Smooth muscle cell (in vitro differentiated cells): ENCODE measurements at regions not wholly inside any gene's neighbourhood (a gene's known extent, or its start where the extent isn't known, plus 50 kb on each side); places are given as distances from the start of the nearest gene placed in this dataset.

Experiments used
- DNase-seq: peaks from one replicate; lab custom pipeline; 2025; ENCODE audit not compliant: unreplicated experiment; lab: John Stamatoyannopoulos, UW
- H2AFZ ChIP-seq: fragments of 200-600 bp; sonication (generic); 2 replicates; pipeline ENCODE4 v1.6.0; 2016; ENCODE audit warnings: antibody characterized with exemption, low read depth, mild to moderate bottlenecking
- H3F3A ChIP-seq: fragments of 200-600 bp; sonication (generic); 2 replicates; pipeline ENCODE4 v1.6.0; 2017; ENCODE audit warnings: antibody characterized with exemption, low read depth
- H3K27ac ChIP-seq: fragments of 200-600 bp; sonication (generic); 2 replicates; pipeline ENCODE4 v1.5.1; 2016; ENCODE audit warnings: low read depth, mild to moderate bottlenecking
- H3K27me3 ChIP-seq: fragments of 200-600 bp; sonication (generic); 2 replicates; pipeline ENCODE4 v1.6.1; 2016; ENCODE audit warnings: low read depth, mild to moderate bottlenecking
- H3K36me3 ChIP-seq: fragments of 200-600 bp; sonication (generic); 2 replicates; pipeline ENCODE4 v1.5.1; 2016; ENCODE audit warnings: low read depth
- H3K4me1 ChIP-seq: fragments of 200-600 bp; sonication (generic); 2 replicates; pipeline ENCODE4 v1.5.1; 2016; ENCODE audit warnings: low read depth
- H3K4me2 ChIP-seq: fragments of 200-600 bp; sonication (generic); 2 replicates; pipeline ENCODE4 v1.6.0; 2016; ENCODE audit warnings: mild to moderate bottlenecking
- H3K4me3 ChIP-seq: fragments of 200-600 bp; sonication (generic); 2 replicates; pipeline ENCODE4 v1.5.1; 2016; ENCODE audit warnings: mild to moderate bottlenecking
- H3K79me2 ChIP-seq: fragments of 200-600 bp; sonication (generic); 2 replicates; pipeline ENCODE4 v1.6.0; 2016; ENCODE audit warnings: low read depth, mild to moderate bottlenecking
- H3K9ac ChIP-seq: fragments of 200-600 bp; sonication (generic); 2 replicates; pipeline ENCODE4 v1.6.0; 2016; ENCODE audit warnings: low read depth
- H3K9me3 ChIP-seq: fragments of 200-600 bp; sonication (generic); replicated peaks from 2 replicates; pipeline ENCODE4 v1.5.1; 2016; ENCODE audit warnings: low read depth
- H4K20me1 ChIP-seq: fragments of 200-600 bp; sonication (generic); 2 replicates; pipeline ENCODE4 v1.6.0; 2016; ENCODE audit warnings: low read depth
- WGBS: methylation state at CpG from one replicate; pipeline ENCODE4 v1.1.7; 2016; ENCODE audit warnings: low lambda C conversion rate; 5-methylcytosine and 5-hydroxymethylcytosine counted together
- TF ChIP-seq, protein P1 (sequence below): fragments of 200-600 bp; sonication (generic); IDR thresholded peaks from 2 replicates; pipeline ENCODE4 v1.5.1; 2017; ENCODE audit warnings: borderline replicate concordance, mild to moderate bottlenecking, antibody characterized with exemption; ENCODE audit not compliant: insufficient read depth, poor library complexity, severe bottlenecking

DNA sequence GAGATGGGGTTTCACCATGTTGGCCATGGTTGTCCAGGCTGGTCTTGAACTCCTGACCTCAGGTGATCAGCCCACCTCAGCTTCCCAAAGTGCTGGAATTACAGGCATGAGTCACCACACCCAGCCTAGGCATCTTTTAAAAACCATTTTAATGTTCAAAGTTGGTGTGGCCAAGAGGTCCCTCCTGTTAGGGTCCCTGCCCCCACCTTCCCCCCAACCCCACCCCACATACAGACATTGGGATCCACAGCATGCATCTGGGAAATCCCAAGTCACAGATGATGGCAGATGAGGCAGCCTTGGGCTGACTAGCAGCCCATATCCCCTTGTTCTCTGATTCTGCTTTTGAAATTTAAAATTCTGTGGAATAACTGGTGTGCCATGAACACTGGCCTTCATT, 226.0 kb downstream of the KATNAL1 start:
- Histone ChIP-seq H3K79me2 (no peaks in the 10 kb centered on the region), H3K9ac (no peak overlapping the region), H3K4me1 (no peaks in the 10 kb centered on the region), H4K20me1 (no peaks in the 10 kb centered on the region), H3K4me3 (no peak overlapping the region), H3K4me2 (no peak overlapping the region), H3K9me3 (peaks cover 6% of the 10 kb centered on the region), H2AFZ (no peak overlapping the region), H3F3A (no peaks in the 10 kb centered on the region), H3K27ac (no peak overlapping the region), H3K36me3 (no peaks in the 10 kb centered on the region), H3K27me3 (no peaks in the 10 kb centered on the region)
- DNase-seq, result no peak
- TF ChIP-seq, protein P1, sequence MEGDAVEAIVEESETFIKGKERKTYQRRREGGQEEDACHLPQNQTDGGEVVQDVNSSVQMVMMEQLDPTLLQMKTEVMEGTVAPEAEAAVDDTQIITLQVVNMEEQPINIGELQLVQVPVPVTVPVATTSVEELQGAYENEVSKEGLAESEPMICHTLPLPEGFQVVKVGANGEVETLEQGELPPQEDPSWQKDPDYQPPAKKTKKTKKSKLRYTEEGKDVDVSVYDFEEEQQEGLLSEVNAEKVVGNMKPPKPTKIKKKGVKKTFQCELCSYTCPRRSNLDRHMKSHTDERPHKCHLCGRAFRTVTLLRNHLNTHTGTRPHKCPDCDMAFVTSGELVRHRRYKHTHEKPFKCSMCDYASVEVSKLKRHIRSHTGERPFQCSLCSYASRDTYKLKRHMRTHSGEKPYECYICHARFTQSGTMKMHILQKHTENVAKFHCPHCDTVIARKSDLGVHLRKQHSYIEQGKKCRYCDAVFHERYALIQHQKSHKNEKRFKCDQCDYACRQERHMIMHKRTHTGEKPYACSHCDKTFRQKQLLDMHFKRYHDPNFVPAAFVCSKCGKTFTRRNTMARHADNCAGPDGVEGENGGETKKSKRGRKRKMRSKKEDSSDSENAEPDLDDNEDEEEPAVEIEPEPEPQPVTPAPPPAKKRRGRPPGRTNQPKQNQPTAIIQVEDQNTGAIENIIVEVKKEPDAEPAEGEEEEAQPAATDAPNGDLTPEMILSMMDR, result no peak

GRCh38 chr13:30079501-30079900, 227.8 kb downstream of the KATNAL1 start:
- H3K4me3 ChIP-seq, result no peak overlapping the region
- H3K27me3 ChIP-seq, result no peaks in the 10 kb centered on the region
- H3K27ac ChIP-seq, result no peak overlapping the region
- H3K4me1 ChIP-seq, result no peaks in the 10 kb centered on the region
- DNase-seq, result no peak
- no peak overlapping the region for H2AFZ ChIP-seq
- WGBS, result 81% methylated on average over 9 of the region's 9 CpGs
- TF ChIP-seq, protein P1, result no peak
- H3K9ac ChIP-seq, result no peak overlapping the region
- H3K79me2 ChIP-seq, result no peaks in the 10 kb centered on the region
- H3K36me3 ChIP-seq, result no peaks in the 10 kb centered on the region
- H4K20me1 ChIP-seq, result no peaks in the 10 kb centered on the region
- H3K4me2 ChIP-seq, result no peak overlapping the region
- no peaks in the 10 kb centered on the region for H3F3A ChIP-seq
- H3K9me3 ChIP-seq, result no peaks in the 10 kb centered on the region

DNA sequence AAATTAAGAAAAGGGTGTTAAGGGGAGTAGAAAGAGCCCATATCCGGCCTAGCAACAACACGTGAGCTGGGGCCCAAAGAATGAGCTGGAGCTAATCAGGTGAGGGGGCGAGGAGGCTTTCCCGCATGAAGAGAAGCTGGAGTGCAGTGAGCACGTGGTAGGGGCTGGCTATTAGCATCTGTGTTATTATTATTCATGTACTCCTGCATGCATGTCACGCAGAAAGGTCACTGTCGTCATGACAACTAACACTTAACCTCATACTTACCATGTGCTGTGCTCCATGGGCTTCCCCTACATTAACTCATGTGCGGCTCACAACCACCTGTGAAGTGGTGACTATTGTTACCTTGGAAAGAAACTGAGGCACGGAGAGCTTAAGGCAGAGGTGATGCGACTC, 227.6 kb upstream of the UBL3 start:
- Histone ChIP-seq H3F3A (no peaks in the 10 kb centered on the region), H3K4me1 (no peaks in the 10 kb centered on the region), H2AFZ (no peak overlapping the region), H3K4me2 (no peak overlapping the region), H3K9ac (no peak overlapping the region), H3K27me3 (no peaks in the 10 kb centered on the region), H3K27ac (no peak overlapping the region), H3K9me3 (no peaks in the 10 kb centered on the region), H3K4me3 (no peak overlapping the region), H3K79me2 (no peaks in the 10 kb centered on the region), H3K36me3 (no peaks in the 10 kb centered on the region), H4K20me1 (no peaks in the 10 kb centered on the region)
- TF ChIP-seq, protein P1, result no peak
- no peak for DNase-seq
- 96% methylated on average over 10 of the region's 10 CpGs for WGBS

DNA sequence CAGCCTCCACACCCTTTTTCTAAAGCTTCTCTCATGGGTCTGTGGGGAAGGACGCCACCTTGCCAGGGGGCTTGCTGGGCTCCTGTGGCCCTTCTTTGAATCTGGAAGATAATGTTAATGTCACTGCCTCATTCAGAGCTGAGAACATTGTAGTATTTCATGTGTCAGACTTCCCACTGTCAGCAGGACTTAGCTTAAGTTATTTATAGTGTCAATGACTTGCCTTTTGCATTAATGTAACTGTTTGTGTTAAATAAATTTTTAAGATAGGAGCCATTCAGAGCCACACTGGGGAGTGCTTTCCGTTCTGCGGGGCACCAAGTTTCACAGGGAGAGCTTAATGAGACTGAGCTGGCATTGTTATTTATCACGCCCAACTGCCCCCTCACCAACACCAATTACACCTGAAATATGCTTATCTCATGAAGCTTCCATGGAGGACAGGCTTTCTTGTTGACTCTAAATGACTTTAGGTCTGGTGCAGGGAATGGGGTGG, 226.9 kb upstream of the UBL3 start:
- WGBS, result 85% methylated on average over 4 of the region's 4 CpGs

More for the DNA sequence above, 226.9 kb upstream of the UBL3 start:
- no peaks in the 10 kb centered on the region for H3K36me3 ChIP-seq
- H3K4me3 ChIP-seq, result no peak overlapping the region
- no peak overlapping the region for H2AFZ ChIP-seq
- H3K27ac ChIP-seq, result no peak overlapping the region
- no peaks in the 10 kb centered on the region for H3F3A ChIP-seq
- no peaks in the 10 kb centered on the region for H4K20me1 ChIP-seq
- TF ChIP-seq, protein P1, result no peak
- no peak for DNase-seq
- H3K79me2 ChIP-seq, result no peaks in the 10 kb centered on the region
- H3K4me1 ChIP-seq, result no peaks in the 10 kb centered on the region
- no peak overlapping the region for H3K9ac ChIP-seq
- H3K4me2 ChIP-seq, result no peak overlapping the region
- no peaks in the 10 kb centered on the region for H3K27me3 ChIP-seq
- no peaks in the 10 kb centered on the region for H3K9me3 ChIP-seq
